ENCODE measurements at regions not wholly inside any gene's neighbourhood (a gene's known extent, or its start where the extent isn't known, plus 50 kb on each side); places are given as distances from the start of the nearest gene placed in this dataset.
"Not testable (repeated sequence)": the region's sequence is repeated elsewhere in the genome, so short reads cannot be mapped to it uniquely, and the experiment has no call there.

- H3K4me3 ChIP-seq (ENCODE audit: low read depth, low read length); DNase-seq (ENCODE audit: low read depth, low spot score); in situ Hi-C loops (cut with HindIII; ENCODE audit: low sequenced_read_pairs): not testable (repeated sequence)
Measured at GRCh38 chrX:107296184-107296583, 89.8 kb downstream of the DNAAF6 start.

GRCh38 chrX:107298276-107298675 lies 91.9 kb downstream of the DNAAF6 start:
- TF ChIP-seq CTCF (IDR thresholded peaks at IDR 0.05; ENCODE audit: low read depth, low read length), result no peak
- H3K4me3 ChIP-seq (ENCODE audit: low read depth, low read length), result no peak overlapping the region
- no peak for DNase-seq (ENCODE audit: low read depth, low spot score)
- in situ Hi-C loops (cut with HindIII; ENCODE audit: low sequenced_read_pairs), result no loop called here

- no peak overlapping the region for H3K4me3 ChIP-seq (ENCODE audit: low read depth, low read length)
- in situ Hi-C loops (cut with HindIII; ENCODE audit: low sequenced_read_pairs), result no loop called here
- no peak for TF ChIP-seq CTCF (IDR thresholded peaks at IDR 0.05; ENCODE audit: low read depth, low read length)
- no peak for DNase-seq (ENCODE audit: low read depth, low spot score)
Measured at GRCh38 chrX:107301253-107301652, 94.8 kb downstream of the DNAAF6 start.

- in situ Hi-C loops (cut with HindIII; ENCODE audit: low sequenced_read_pairs), result no loop called here
- no peak overlapping the region for H3K4me3 ChIP-seq (ENCODE audit: low read depth, low read length)
- TF ChIP-seq CTCF (IDR thresholded peaks at IDR 0.05; ENCODE audit: low read depth, low read length), result no peak
- DNase-seq (ENCODE audit: low read depth, low spot score), result no peak
Measured at GRCh38 chrX:107304141-107304540, 97.7 kb downstream of the DNAAF6 start.

GRCh38 chrX:107323786-107324492 lies 117.5 kb downstream of the DNAAF6 start:
- no peak for TF ChIP-seq CTCF (IDR thresholded peaks at IDR 0.05; ENCODE audit: low read depth, low read length)
- no peak for DNase-seq (ENCODE audit: low read depth, low spot score)
- in situ Hi-C loops (cut with HindIII; ENCODE audit: low sequenced_read_pairs), result no loop called here
- H3K4me3 ChIP-seq (ENCODE audit: low read depth, low read length), result no peak overlapping the region

- DNase-seq (ENCODE audit: low read depth, low spot score), result peak; percentile 14
- TF ChIP-seq CTCF (IDR thresholded peaks at IDR 0.05; ENCODE audit: low read depth, low read length), result peak; percentile 20
- no peak overlapping the region for H3K4me3 ChIP-seq (ENCODE audit: low read depth, low read length)
- in situ Hi-C loops (cut with HindIII; ENCODE audit: low sequenced_read_pairs), result no loop called here
Measured at GRCh38 chrX:107324493-107325310, 118.3 kb downstream of the DNAAF6 start.

- DNase-seq (ENCODE audit: low read depth, low spot score), result no peak
- in situ Hi-C loops (cut with HindIII; ENCODE audit: low sequenced_read_pairs), result no loop called here
- TF ChIP-seq CTCF (IDR thresholded peaks at IDR 0.05; ENCODE audit: low read depth, low read length), result no peak
- H3K4me3 ChIP-seq (ENCODE audit: low read depth, low read length), result no peak overlapping the region
Measured at GRCh38 chrX:107325467-107325866, 119.1 kb downstream of the DNAAF6 start.
